ENCODE measurements at regions not wholly inside any gene's neighbourhood (a gene's known extent, or its start where the extent isn't known, plus 50 kb on each side); places are given as distances from the start of the nearest gene placed in this dataset.

DNA sequence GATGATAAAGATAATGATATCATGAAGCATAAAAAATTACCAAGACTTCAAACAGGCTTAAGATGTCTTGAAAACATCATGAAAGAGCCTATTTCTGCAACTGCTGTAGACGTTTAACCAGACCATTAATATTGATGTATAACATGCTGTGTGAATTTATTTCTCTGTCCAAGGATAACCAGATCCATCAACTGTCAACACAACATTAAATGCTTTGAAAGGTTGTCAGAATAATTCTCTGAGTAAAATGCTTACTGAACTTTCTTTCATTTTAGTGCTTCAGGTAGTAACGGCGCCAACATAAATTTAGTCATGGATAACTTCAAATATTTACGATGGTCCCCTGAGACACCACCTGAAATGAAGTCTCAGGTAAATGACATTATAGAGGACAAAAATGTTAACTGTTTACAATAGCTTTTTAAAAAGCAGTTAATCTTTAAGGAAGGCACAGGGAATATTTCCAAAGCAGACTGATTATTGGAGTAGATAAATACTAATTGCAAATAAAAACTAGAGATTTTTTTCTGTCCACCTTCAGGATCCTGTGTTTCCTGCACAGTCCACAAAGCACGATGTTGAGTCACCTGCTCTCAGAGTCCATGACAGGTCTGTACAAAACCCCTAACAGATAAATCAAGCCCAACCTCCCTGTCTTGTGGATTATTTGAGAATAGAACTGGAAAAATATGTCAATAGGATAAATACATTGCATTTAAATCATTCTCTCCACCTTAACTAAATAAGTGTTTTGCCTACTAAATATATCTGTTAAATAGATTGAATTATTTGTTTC, 1213.2 kb downstream of the XPNPEP1 start:
- no peaks in the 10 kb centered on the region for H3K27me3 ChIP-seq (ENCODE audit: control insufficient read depth, insufficient read depth, low read length)
- H3K27ac ChIP-seq (ENCODE audit: low read depth, low read length): no peak overlapping the region
- H3K9me3 ChIP-seq (ENCODE audit: control insufficient read depth, insufficient read depth, low read length): peaks cover 7% of the 10 kb centered on the region
- CTCF ChIA-PET: no interaction called here
- DNase-seq (ENCODE audit: low read depth, low spot score): no peak
- POLR2A ChIA-PET: no interaction called here
- TF ChIP-seq, protein P1, sequence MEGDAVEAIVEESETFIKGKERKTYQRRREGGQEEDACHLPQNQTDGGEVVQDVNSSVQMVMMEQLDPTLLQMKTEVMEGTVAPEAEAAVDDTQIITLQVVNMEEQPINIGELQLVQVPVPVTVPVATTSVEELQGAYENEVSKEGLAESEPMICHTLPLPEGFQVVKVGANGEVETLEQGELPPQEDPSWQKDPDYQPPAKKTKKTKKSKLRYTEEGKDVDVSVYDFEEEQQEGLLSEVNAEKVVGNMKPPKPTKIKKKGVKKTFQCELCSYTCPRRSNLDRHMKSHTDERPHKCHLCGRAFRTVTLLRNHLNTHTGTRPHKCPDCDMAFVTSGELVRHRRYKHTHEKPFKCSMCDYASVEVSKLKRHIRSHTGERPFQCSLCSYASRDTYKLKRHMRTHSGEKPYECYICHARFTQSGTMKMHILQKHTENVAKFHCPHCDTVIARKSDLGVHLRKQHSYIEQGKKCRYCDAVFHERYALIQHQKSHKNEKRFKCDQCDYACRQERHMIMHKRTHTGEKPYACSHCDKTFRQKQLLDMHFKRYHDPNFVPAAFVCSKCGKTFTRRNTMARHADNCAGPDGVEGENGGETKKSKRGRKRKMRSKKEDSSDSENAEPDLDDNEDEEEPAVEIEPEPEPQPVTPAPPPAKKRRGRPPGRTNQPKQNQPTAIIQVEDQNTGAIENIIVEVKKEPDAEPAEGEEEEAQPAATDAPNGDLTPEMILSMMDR (IDR thresholded peaks at IDR 0.05; ENCODE audit: low read depth, low read length): no peak
- H3K4me3 ChIP-seq (ENCODE audit: low read depth, low read length): no peak overlapping the region

DNA sequence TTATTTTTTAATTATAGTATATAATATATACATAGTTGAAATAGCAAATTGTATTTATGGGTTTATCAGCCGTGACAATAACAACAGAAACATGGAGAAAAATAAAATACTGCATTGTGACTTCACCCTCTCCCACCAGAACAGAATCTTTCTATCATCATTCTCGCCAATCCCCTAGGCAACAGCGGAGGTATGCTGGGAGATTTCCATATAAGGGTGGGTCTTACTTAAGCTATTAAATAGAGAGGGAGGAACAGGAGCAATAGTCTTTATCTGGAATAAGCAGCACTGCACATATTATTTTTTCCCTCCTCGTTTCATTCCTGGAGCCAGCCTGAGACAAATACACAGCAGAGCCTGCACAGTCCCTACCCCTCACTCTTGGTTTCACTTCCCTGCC, 1214.9 kb downstream of the XPNPEP1 start:
- TF ChIP-seq, protein P1 (IDR thresholded peaks at IDR 0.05; ENCODE audit: low read depth, low read length): no peak
- ChIA-PET CTCF (no interaction called here), POLR2A (no interaction called here)
- no peak for DNase-seq (ENCODE audit: low read depth, low spot score)
- no peak overlapping the region for H3K27ac ChIP-seq (ENCODE audit: low read depth, low read length)
- no peaks in the 10 kb centered on the region for H3K27me3 ChIP-seq (ENCODE audit: control insufficient read depth, insufficient read depth, low read length)
- H3K4me3 ChIP-seq (ENCODE audit: low read depth, low read length): no peak overlapping the region
- H3K9me3 ChIP-seq (ENCODE audit: control insufficient read depth, insufficient read depth, low read length): peaks cover 3% of the 10 kb centered on the region

DNA sequence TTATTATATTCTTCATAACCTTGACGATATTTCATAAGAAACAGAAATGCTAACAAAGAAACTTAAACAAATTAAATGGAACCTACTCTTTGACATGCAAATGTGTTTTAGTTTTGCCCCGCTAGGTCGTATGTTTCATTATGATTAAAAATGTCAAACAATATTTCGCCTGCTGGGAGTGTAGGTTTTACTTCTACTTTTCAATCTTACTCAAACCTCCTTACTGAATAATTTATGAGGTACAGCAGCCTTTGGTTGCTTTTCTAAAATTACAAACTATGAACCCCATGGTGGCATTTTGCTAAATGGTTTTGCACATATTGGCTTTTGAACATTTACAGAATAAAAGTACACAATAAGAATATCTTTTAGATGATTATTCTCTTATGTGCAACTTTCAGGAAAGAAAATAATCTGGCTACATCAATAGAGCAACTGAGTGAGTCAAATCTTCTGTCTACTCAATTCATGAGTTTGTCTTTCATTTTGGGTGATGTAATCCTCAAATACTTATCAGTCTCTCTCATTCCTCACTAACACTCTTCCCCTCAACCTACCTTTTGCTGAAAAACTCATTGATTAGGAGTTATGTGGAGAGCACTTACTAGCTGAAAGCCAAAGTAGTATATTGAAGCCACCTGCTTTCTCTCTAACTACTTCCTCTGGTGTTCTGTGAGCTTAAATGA, 1226.4 kb downstream of the XPNPEP1 start:
- Histone ChIP-seq H3K4me3 (ENCODE audit: low read depth, low read length) (no peak overlapping the region), H3K27ac (ENCODE audit: low read depth, low read length) (no peak overlapping the region), H3K27me3 (ENCODE audit: control insufficient read depth, insufficient read depth, low read length) (no peaks in the 10 kb centered on the region), H3K9me3 (ENCODE audit: control insufficient read depth, insufficient read depth, low read length) (no peaks in the 10 kb centered on the region)
- ChIA-PET POLR2A (no interaction called here), CTCF (no interaction called here)
- TF ChIP-seq, protein P1 (IDR thresholded peaks at IDR 0.05; ENCODE audit: low read depth, low read length): no peak
- DNase-seq (ENCODE audit: low read depth, low spot score): no peak

DNA sequence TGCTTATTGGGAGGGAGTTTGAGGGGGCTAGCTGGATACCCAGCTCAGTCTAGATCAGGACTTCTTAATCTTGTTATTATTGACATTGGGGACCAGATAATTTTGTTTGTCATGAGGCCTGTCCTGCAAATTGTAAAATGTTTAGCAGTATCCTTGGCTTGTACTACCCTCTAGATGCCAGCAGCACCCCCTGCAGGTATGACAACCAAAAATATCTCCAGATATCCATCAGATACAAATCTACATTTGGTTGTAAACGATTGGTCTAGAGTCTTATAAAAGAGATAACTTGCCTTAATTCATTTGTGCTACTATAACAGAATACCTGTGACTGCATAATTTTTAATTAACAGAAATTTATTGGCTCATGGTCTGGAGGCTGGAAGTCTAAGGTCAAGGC, 1232.2 kb downstream of the XPNPEP1 start:
- no peaks in the 10 kb centered on the region for H3K9me3 ChIP-seq (ENCODE audit: control insufficient read depth, insufficient read depth, low read length)
- ChIA-PET CTCF (interaction anchor here (0.6 kb wide), 1 partner anchor 838 kb away, joined by 3 read pairs; no protein-coding TSS in a partner anchor), POLR2A (no interaction called here)
- H3K27me3 ChIP-seq (ENCODE audit: control insufficient read depth, insufficient read depth, low read length): no peaks in the 10 kb centered on the region
- H3K27ac ChIP-seq (ENCODE audit: low read depth, low read length): no peak overlapping the region
- no peak for DNase-seq (ENCODE audit: low read depth, low spot score)
- H3K4me3 ChIP-seq (ENCODE audit: low read depth, low read length): no peak overlapping the region
- TF ChIP-seq, protein P1 (IDR thresholded peaks at IDR 0.05; ENCODE audit: low read depth, low read length): no peak

- ChIA-PET POLR2A (no interaction called here), CTCF (interaction anchor here (0.6 kb wide), 1 partner anchor 839 kb away, joined by 3 read pairs; no protein-coding TSS in a partner anchor)
- H3K4me3 ChIP-seq (ENCODE audit: low read depth, low read length): no peak overlapping the region
- TF ChIP-seq, protein P1 (IDR thresholded peaks at IDR 0.05; ENCODE audit: low read depth, low read length): no peak
- no peak for DNase-seq (ENCODE audit: low read depth, low spot score)
- H3K27ac ChIP-seq (ENCODE audit: low read depth, low read length): no peak overlapping the region
- H3K9me3 ChIP-seq (ENCODE audit: control insufficient read depth, insufficient read depth, low read length): no peaks in the 10 kb centered on the region
- H3K27me3 ChIP-seq (ENCODE audit: control insufficient read depth, insufficient read depth, low read length): no peaks in the 10 kb centered on the region
Observed at GRCh38 chr10:108690530-108690929, 1232.8 kb downstream of the XPNPEP1 start.
